Panc1 (cell line): ENCODE measurements at regions not wholly inside any gene's neighbourhood (a gene's known extent, or its start where the extent isn't known, plus 50 kb on each side); places are given as distances from the start of the nearest gene placed in this dataset.

Source experiments
- POLR2AphosphoS5 ChIP-seq: IDR thresholded peaks from 2 replicates; pipeline ENCODE4 v1.6.1; 2012; ENCODE audit warnings: mild to moderate bottlenecking, low read depth, low read length, moderate library complexity
- SIN3A ChIP-seq: IDR thresholded peaks from 2 replicates; pipeline ENCODE4 v1.6.1; 2012; ENCODE audit warnings: low read depth, mild to moderate bottlenecking, low read length, moderate library complexity, borderline replicate concordance; ENCODE audit not compliant: insufficient read depth
- TCF7L2 ChIP-seq: IDR thresholded peaks from 2 replicates; pipeline ENCODE4 v1.6.1; 2011; ENCODE audit warnings: mild to moderate bottlenecking, low read depth, low read length, inconsistent platforms
- TF ChIP-seq, protein P1 (sequence below): fragments of 450-650 bp; IDR thresholded peaks from 2 replicates; pipeline ENCODE4 v1.5.1; 2017; ENCODE audit warnings: mild to moderate bottlenecking
- TF ChIP-seq, protein P2 (sequence below), 2 experiments: IDR thresholded peaks; 2 replicates each; pipeline ENCODE4 v1.6.1; 2011 to 2012; ENCODE audit warnings: low read depth in 2 of 2, control low read depth in 1 of 2, low read length in 1 of 2, mild to moderate bottlenecking in 1 of 2, moderate library complexity in 1 of 2; ENCODE audit not compliant: insufficient read depth in 1 of 2

DNA sequence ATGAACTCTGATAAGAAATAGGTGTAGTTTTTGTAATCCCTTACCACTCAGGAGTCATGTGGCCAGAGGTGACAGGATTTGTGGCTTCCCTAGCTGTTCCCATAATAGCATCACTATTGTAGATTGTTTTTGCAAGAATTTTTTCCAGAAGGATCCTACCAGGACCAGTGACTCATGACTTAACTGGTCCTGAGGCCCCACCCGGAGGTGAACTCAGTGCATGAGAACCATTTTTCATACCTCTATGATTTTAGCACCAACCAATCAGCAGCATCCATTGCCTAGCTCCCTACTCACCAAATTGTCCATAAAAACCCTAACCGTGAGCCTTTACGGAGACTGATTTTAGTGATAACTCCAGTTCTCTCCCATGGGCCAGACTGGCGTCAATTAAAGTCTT, 484.8 kb downstream of the PSAT1 start:
- TF ChIP-seq, protein P1, sequence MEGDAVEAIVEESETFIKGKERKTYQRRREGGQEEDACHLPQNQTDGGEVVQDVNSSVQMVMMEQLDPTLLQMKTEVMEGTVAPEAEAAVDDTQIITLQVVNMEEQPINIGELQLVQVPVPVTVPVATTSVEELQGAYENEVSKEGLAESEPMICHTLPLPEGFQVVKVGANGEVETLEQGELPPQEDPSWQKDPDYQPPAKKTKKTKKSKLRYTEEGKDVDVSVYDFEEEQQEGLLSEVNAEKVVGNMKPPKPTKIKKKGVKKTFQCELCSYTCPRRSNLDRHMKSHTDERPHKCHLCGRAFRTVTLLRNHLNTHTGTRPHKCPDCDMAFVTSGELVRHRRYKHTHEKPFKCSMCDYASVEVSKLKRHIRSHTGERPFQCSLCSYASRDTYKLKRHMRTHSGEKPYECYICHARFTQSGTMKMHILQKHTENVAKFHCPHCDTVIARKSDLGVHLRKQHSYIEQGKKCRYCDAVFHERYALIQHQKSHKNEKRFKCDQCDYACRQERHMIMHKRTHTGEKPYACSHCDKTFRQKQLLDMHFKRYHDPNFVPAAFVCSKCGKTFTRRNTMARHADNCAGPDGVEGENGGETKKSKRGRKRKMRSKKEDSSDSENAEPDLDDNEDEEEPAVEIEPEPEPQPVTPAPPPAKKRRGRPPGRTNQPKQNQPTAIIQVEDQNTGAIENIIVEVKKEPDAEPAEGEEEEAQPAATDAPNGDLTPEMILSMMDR: no peak
- TF ChIP-seq POLR2AphosphoS5 (no peak), SIN3A (no peak), TCF7L2 (no peak)
- TF ChIP-seq, protein P2, sequence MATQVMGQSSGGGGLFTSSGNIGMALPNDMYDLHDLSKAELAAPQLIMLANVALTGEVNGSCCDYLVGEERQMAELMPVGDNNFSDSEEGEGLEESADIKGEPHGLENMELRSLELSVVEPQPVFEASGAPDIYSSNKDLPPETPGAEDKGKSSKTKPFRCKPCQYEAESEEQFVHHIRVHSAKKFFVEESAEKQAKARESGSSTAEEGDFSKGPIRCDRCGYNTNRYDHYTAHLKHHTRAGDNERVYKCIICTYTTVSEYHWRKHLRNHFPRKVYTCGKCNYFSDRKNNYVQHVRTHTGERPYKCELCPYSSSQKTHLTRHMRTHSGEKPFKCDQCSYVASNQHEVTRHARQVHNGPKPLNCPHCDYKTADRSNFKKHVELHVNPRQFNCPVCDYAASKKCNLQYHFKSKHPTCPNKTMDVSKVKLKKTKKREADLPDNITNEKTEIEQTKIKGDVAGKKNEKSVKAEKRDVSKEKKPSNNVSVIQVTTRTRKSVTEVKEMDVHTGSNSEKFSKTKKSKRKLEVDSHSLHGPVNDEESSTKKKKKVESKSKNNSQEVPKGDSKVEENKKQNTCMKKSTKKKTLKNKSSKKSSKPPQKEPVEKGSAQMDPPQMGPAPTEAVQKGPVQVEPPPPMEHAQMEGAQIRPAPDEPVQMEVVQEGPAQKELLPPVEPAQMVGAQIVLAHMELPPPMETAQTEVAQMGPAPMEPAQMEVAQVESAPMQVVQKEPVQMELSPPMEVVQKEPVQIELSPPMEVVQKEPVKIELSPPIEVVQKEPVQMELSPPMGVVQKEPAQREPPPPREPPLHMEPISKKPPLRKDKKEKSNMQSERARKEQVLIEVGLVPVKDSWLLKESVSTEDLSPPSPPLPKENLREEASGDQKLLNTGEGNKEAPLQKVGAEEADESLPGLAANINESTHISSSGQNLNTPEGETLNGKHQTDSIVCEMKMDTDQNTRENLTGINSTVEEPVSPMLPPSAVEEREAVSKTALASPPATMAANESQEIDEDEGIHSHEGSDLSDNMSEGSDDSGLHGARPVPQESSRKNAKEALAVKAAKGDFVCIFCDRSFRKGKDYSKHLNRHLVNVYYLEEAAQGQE (IDR thresholded peaks at IDR 0.05; ENCODE audit: insufficient read depth in 1 of 2, low read depth in 2 of 2, low read length in 1 of 2): no peak
